NB4 (cell line): ENCODE measurements at regions not wholly inside any gene's neighbourhood (a gene's known extent, or its start where the extent isn't known, plus 50 kb on each side); places are given as distances from the start of the nearest gene placed in this dataset.
A peak's percentile ranks its signal among the peaks of the same experiment; 100 is the strongest.

Experiments
- DNase-seq: peaks from one replicate; pipeline ENCODE4 v3.0.0; 2010; ENCODE audit warnings: low read depth
- H3K4me3 ChIP-seq: one replicate; pipeline ENCODE4 v1.5.1; 2011; ENCODE audit warnings: mild to moderate bottlenecking, low read depth, low read length, moderate library complexity
- CTCF ChIP-seq: IDR thresholded peaks from one replicate; pipeline ENCODE4 v1.5.1; 2012; ENCODE audit warnings: low read depth, low read length
- MAX ChIP-seq: IDR thresholded peaks from 2 replicates; pipeline ENCODE4 v1.6.1; 2011; ENCODE audit warnings: low read depth, low read length
- MYC ChIP-seq: IDR thresholded peaks from 2 replicates; pipeline ENCODE4 v1.6.1; 2011; ENCODE audit warnings: low read depth, low read length
- POLR2A ChIP-seq: IDR thresholded peaks from 2 replicates; pipeline ENCODE4 v1.6.1; 2011; ENCODE audit warnings: mild to moderate bottlenecking; ENCODE audit not compliant: insufficient read length; ENCODE audit errors: extremely low read depth

DNA sequence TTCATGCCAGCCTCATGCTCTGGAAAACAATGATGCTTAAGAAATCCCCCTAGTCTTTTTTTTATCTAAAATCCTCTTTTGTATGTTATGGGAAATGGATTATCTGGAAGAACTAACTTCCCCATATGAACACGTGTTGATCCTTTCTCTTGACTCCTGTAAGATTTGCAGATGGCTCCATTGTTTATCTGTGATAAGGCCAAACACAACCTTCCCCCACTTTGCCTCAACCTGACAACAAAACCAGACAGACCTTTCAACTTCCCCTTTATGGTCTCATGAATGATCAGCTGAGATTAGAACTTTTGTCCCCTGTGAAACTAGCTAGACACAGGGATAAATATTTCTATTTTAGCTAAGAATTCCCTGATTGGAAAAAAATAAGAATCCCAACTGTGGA is 828.0 kb upstream of the CDH2 start:
- no peak overlapping the region for H3K4me3 ChIP-seq
- no peak for DNase-seq
- TF ChIP-seq POLR2A (no peak), MYC (no peak), CTCF (no peak), MAX (no peak)

DNA sequence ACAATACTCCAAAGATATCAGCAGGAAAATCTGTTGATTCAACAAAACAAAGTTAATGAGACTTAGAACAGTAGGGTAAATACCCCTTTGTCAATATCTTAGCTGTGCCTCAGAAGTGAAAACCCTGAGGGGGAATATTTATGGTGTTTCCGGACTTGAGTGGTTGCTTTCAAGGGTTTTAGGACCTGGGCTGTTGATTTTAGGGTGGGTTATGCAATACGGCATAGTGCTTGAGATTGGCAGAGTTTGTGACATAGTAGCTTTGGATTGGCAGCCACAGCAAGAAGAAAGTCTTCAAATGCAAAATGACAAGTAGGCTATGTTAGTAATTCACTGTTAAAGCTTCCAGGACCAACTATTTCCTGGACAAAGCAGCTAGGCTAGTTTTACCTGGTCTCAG is 826.3 kb upstream of the CDH2 start:
- no peak for TF ChIP-seq MAX
- TF ChIP-seq CTCF: no peak
- no peak for TF ChIP-seq MYC
- TF ChIP-seq POLR2A: no peak
- peak; percentile 1 for DNase-seq
- H3K4me3 ChIP-seq: no peak overlapping the region

DNA sequence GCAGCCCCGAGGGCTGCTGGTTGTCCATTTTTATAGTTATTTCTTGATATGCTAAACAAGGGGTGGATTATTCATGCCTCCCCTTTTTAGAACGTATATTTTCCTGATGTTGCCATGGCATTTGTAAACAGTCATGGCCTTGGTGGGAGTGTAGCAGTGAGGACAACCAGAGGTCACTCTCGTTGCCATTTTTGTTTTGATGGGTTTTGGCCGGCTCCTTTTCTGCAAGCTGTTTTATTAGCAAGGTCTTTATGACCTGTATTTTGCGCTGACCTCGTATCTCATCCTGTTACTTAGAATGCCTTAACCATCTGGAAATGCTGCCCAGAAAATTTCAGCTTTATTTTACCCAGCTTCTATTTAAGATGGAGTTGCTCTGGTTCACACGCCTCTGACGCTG is 825.8 kb upstream of the CDH2 start:
- no peak for DNase-seq
- no peak for TF ChIP-seq MYC
- no peak for TF ChIP-seq CTCF
- no peak for TF ChIP-seq POLR2A
- TF ChIP-seq MAX: no peak
- H3K4me3 ChIP-seq: no peak overlapping the region

GRCh38 chr18:28999726-29000125 is 822.8 kb upstream of the CDH2 start:
- DNase-seq: no peak
- no peak for TF ChIP-seq CTCF
- no peak overlapping the region for H3K4me3 ChIP-seq

- TF ChIP-seq MYC: no peak
- TF ChIP-seq CTCF: no peak
- no peak for TF ChIP-seq MAX
- TF ChIP-seq POLR2A: no peak
- no peak for DNase-seq
- H3K4me3 ChIP-seq: no peak overlapping the region
Observed at GRCh38 chr18:28995319-28995718, 818.4 kb upstream of the CDH2 start.

- no peak for DNase-seq
- TF ChIP-seq CTCF: no peak
- TF ChIP-seq MYC: no peak
- TF ChIP-seq POLR2A: no peak
- TF ChIP-seq MAX: no peak
- H3K4me3 ChIP-seq: no peak overlapping the region
Observed at GRCh38 chr18:28984731-28985130, 807.8 kb upstream of the CDH2 start.
